Muscle layer of colon (tissue), 2 donors: ENCODE measurements at regions not wholly inside any gene's neighbourhood (a gene's known extent, or its start where the extent isn't known, plus 50 kb on each side); places are given as distances from the start of the nearest gene placed in this dataset.

Experiments
- H3K27ac ChIP-seq: one replicate; pipeline ENCODE4 v1.7.0; 2013; ENCODE audit warnings: low read depth, mild to moderate bottlenecking, low read length, moderate library complexity
- H3K27me3 ChIP-seq, 2 donors: one replicate each; pipeline ENCODE4 v1.7.0; 2013; ENCODE audit warnings: low read length in 2 of 2, mild to moderate bottlenecking in 2 of 2; ENCODE audit not compliant: insufficient read depth in 2 of 2, control insufficient read depth in 1 of 2
- H3K36me3 ChIP-seq: one replicate; pipeline ENCODE4 v1.7.0; 2013; ENCODE audit warnings: mild to moderate bottlenecking, low read length; ENCODE audit not compliant: insufficient read depth
- H3K4me1 ChIP-seq: one replicate; pipeline ENCODE4 v1.7.0; 2013; ENCODE audit warnings: mild to moderate bottlenecking, low read length; ENCODE audit not compliant: insufficient read depth
- H3K4me3 ChIP-seq, 2 donors: one replicate each; pipeline ENCODE4 v1.7.0; 2013; ENCODE audit warnings: low read length in 2 of 2, low read depth in 1 of 2, mild to moderate bottlenecking in 1 of 2, moderate library complexity in 1 of 2
- H3K9ac ChIP-seq: one replicate; pipeline ENCODE4 v1.7.0; 2013; ENCODE audit warnings: low read length
- H3K9me3 ChIP-seq: one replicate; pipeline ENCODE4 v1.7.0; 2013; ENCODE audit warnings: mild to moderate bottlenecking, low read length
- donor health status: abdominal sarcoma.
- donor health status: Adenocarcinoma of cecum.

DNA sequence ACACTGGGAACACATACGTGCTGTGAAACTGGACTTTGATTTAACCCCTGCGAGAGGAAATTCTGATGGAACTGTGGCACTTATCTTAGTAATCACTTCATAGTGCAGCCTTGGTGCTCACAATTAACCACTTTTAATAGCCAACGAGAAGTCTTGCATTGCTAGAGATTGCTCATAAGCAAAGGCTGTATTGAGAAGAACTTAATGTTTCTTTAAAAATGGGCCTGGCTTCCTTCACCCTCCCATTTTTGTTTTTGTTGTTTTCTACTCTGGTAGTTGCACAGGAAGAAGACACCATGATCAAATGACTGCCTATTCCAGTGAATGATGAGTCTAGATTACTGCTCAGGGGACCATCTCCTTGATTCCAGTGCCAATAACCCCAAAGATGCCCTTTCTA, 52.5 kb upstream of the NKAP start:
- H3K36me3 ChIP-seq = no peaks in the 10 kb centered on the region
- H3K4me1 ChIP-seq = peaks cover 4% of the 10 kb centered on the region
- H3K9ac ChIP-seq = no peak overlapping the region
- H3K27me3 ChIP-seq = peaks cover 71 to 87% of the 10 kb centered on the region in 2 donors
- H3K9me3 ChIP-seq = no peaks in the 10 kb centered on the region
- no peak overlapping the region for H3K4me3 ChIP-seq
- no peak overlapping the region for H3K27ac ChIP-seq
